ENCODE measurements at regions not wholly inside any gene's neighbourhood (a gene's known extent, or its start where the extent isn't known, plus 50 kb on each side); places are given as distances from the start of the nearest gene placed in this dataset.

DNA sequence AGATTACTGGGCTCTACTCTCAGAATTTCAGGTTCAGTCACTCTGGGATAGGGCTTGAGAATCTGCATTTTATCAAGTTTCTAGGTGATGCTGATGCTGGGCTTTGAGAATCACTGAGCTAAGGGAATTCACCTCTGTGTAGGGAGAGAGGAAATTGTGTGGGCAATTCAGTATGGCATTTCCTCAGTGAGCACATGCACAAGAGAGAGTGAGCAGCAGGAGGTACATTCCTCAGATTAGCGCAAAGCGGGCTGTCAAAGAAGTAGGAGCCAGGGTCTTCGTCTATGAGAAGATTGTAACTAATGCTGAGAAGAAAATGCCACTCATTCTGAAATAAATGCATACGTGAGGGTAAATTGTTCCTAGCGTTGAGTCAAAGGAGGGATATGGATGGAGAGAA is 175.9 kb downstream of the KIF4B start:
- H3K79me2 ChIP-seq (ENCODE audit: low read length), result no peaks in the 10 kb centered on the region
- no peak for DNase-seq
- H2AFZ ChIP-seq (ENCODE audit: low read length), result peak overlapping the region; percentile 70
- H3K4me3 ChIP-seq (ENCODE audit: low read length), result peak overlapping the region; percentile 34
- H3K4me2 ChIP-seq (ENCODE audit: low read depth, low read length), result peak overlapping the region; percentile 75
- H3K9me3 ChIP-seq (replicated peaks; ENCODE audit: insufficient read depth, low read length), result no peaks in the 10 kb centered on the region
- H3K36me3 ChIP-seq (replicated peaks; ENCODE audit: insufficient read depth, low read length), result no peaks in the 10 kb centered on the region
- TF ChIP-seq EZH2phosphoT487 (IDR thresholded peaks at IDR 0.05; ENCODE audit: low read length), result no peak
- TF ChIP-seq EZH2 (optimal IDR thresholded peaks at IDR 0.05; ENCODE audit: low read depth, low read length), result no peak
- TF ChIP-seq, protein P1, sequence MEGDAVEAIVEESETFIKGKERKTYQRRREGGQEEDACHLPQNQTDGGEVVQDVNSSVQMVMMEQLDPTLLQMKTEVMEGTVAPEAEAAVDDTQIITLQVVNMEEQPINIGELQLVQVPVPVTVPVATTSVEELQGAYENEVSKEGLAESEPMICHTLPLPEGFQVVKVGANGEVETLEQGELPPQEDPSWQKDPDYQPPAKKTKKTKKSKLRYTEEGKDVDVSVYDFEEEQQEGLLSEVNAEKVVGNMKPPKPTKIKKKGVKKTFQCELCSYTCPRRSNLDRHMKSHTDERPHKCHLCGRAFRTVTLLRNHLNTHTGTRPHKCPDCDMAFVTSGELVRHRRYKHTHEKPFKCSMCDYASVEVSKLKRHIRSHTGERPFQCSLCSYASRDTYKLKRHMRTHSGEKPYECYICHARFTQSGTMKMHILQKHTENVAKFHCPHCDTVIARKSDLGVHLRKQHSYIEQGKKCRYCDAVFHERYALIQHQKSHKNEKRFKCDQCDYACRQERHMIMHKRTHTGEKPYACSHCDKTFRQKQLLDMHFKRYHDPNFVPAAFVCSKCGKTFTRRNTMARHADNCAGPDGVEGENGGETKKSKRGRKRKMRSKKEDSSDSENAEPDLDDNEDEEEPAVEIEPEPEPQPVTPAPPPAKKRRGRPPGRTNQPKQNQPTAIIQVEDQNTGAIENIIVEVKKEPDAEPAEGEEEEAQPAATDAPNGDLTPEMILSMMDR (IDR thresholded peaks at IDR 0.05; ENCODE audit: low read length), result no peak
- peaks cover 18% of the 10 kb centered on the region; the same call in 1 of the 2 replicates for H3F3A ChIP-seq (ENCODE audit: insufficient read depth, low read length)
- peak overlapping the region; percentile 62; the same call in 1 of the 2 replicates for H3K27ac ChIP-seq (ENCODE audit: low read length)
- H4K20me1 ChIP-seq (ENCODE audit: insufficient read depth, low read length), result no peaks in the 10 kb centered on the region
- H3K4me1 ChIP-seq (ENCODE audit: low read length), result peaks cover 19% of the 10 kb centered on the region
- H3K9me2 ChIP-seq (replicated peaks; ENCODE audit: insufficient read depth, low read length), result no peaks in the 10 kb centered on the region
- no peaks in the 10 kb centered on the region for H3K27me3 ChIP-seq (replicated peaks; ENCODE audit: insufficient read depth, low read length)
- no peak overlapping the region for H3K9ac ChIP-seq (ENCODE audit: low read length)

DNA sequence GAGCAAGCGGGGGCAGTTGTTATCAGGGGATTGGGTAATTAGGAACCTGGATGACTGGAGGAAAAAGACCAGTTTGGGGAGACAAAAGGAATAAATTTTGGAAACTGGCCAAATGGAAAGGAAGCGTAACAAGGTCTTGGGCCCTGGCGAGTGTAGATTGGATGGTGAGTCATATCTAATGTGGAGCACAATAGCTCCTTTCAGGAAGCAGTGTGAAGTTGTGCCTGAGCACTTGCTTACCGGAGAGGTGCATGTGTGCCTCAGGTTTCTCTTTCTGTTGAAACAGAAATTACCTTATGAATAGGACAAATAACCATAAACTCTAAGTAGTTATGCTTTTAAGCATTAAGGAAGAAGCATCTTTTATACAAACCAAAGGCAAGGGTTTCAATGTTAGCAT is 176.4 kb downstream of the KIF4B start:
- peak; percentile 83 for DNase-seq
- peak overlapping the region; percentile 34 for H3K4me3 ChIP-seq (ENCODE audit: low read length)
- no peaks in the 10 kb centered on the region for H3K9me3 ChIP-seq (replicated peaks; ENCODE audit: insufficient read depth, low read length)

DNA sequence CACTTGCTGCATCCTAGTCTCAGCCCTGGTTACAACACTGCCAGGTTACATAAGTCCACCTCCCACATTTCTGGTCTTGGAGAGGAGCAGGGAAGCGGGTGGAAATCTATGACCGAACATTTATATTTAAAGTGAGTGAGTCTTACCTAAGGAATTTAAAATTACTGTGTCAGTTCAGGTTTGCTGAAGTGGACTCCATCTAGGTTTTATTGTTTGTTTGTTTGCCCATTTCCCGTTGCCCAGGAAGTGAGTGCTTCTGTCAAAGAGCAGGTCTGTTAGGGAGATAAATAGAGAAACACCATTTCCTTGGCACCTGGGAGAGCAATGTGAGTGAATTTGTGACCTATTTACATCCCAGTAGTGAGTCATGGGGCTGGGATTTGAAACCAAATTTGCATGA is 179.5 kb downstream of the KIF4B start:
- Histone ChIP-seq H4K20me1 (ENCODE audit: insufficient read depth, low read length) (no peaks in the 10 kb centered on the region), H3K36me3 (replicated peaks; ENCODE audit: insufficient read depth, low read length) (no peaks in the 10 kb centered on the region), H3K4me1 (ENCODE audit: low read length) (peaks cover 19% of the 10 kb centered on the region), H3K27me3 (replicated peaks; ENCODE audit: insufficient read depth, low read length) (no peaks in the 10 kb centered on the region), H2AFZ (ENCODE audit: low read length) (no peak overlapping the region), H3K9me2 (replicated peaks; ENCODE audit: insufficient read depth, low read length) (no peaks in the 10 kb centered on the region), H3K4me3 (ENCODE audit: low read length) (no peak overlapping the region), H3K9ac (ENCODE audit: low read length) (no peak overlapping the region), H3F3A (ENCODE audit: insufficient read depth, low read length) (peaks cover 18% of the 10 kb centered on the region; the same call in 1 of the 2 replicates), H3K27ac (ENCODE audit: low read length) (no peak overlapping the region), H3K4me2 (ENCODE audit: low read depth, low read length) (no peak overlapping the region), H3K79me2 (ENCODE audit: low read length) (no peaks in the 10 kb centered on the region), H3K9me3 (replicated peaks; ENCODE audit: insufficient read depth, low read length) (no peaks in the 10 kb centered on the region)
- TF ChIP-seq EZH2 (optimal IDR thresholded peaks at IDR 0.05; ENCODE audit: low read depth, low read length) (no peak), EZH2phosphoT487 (IDR thresholded peaks at IDR 0.05; ENCODE audit: low read length) (no peak)
- no peak for DNase-seq

More for the DNA sequence above, 176.4 kb downstream of the KIF4B start:
- peak overlapping the region; percentile 75 for H3K4me2 ChIP-seq (ENCODE audit: low read depth, low read length)
- no peak for TF ChIP-seq EZH2 (optimal IDR thresholded peaks at IDR 0.05; ENCODE audit: low read depth, low read length)
- TF ChIP-seq EZH2phosphoT487 (IDR thresholded peaks at IDR 0.05; ENCODE audit: low read length), result no peak
- TF ChIP-seq, protein P1 (IDR thresholded peaks at IDR 0.05; ENCODE audit: low read length), result no peak
- no peaks in the 10 kb centered on the region for H3K27me3 ChIP-seq (replicated peaks; ENCODE audit: insufficient read depth, low read length)
- H4K20me1 ChIP-seq (ENCODE audit: insufficient read depth, low read length), result no peaks in the 10 kb centered on the region
- H3K27ac ChIP-seq (ENCODE audit: low read length), result peak overlapping the region; percentile 62; the same call in 1 of the 2 replicates
- no peaks in the 10 kb centered on the region for H3K79me2 ChIP-seq (ENCODE audit: low read length)
- peaks cover 19% of the 10 kb centered on the region for H3K4me1 ChIP-seq (ENCODE audit: low read length)
- H3K9ac ChIP-seq (ENCODE audit: low read length), result no peak overlapping the region
- H3K9me2 ChIP-seq (replicated peaks; ENCODE audit: insufficient read depth, low read length), result no peaks in the 10 kb centered on the region
- H3K36me3 ChIP-seq (replicated peaks; ENCODE audit: insufficient read depth, low read length), result no peaks in the 10 kb centered on the region
- H2AFZ ChIP-seq (ENCODE audit: low read length), result peak overlapping the region; percentile 70
- peaks cover 18% of the 10 kb centered on the region; the same call in 1 of the 2 replicates for H3F3A ChIP-seq (ENCODE audit: insufficient read depth, low read length)

DNA sequence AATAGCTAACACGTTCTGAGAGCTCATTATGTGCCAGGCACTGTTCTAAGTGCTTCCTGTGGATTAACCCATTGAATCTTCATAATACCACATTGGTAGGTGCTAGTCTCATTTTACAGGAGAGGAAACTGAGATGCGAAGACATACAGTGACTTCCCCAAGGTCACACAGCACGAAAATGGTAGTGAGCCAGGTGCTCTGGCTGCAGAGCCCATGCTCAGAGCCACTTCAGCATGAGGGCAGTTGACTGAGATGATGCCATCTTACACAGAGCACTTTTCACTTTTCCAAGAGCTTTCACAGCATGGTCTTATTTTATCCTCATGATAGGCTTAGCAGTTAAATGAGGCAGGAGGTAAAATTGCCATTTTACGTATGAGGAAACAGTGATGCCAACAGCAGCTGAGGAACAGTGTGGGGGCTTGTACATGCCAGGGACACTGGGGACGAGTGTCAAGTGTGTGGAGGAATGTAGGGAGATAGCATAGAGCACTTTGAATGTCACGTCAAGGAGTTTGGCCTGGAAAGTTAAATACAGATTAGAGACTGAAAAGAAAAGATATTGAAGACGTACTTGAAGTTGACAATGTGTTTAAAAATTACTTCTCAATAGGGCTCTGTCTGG is 180.0 kb downstream of the KIF4B start:
- TF ChIP-seq, protein P1 (IDR thresholded peaks at IDR 0.05; ENCODE audit: low read length), result no peak
- TF ChIP-seq EZH2 (optimal IDR thresholded peaks at IDR 0.05; ENCODE audit: low read depth, low read length) (no peak), EZH2phosphoT487 (IDR thresholded peaks at IDR 0.05; ENCODE audit: low read length) (no peak)
- H3K36me3 ChIP-seq (replicated peaks; ENCODE audit: insufficient read depth, low read length), result no peaks in the 10 kb centered on the region
- H3K4me3 ChIP-seq (ENCODE audit: low read length), result no peak overlapping the region
- H3K9me2 ChIP-seq (replicated peaks; ENCODE audit: insufficient read depth, low read length), result no peaks in the 10 kb centered on the region
- no peaks in the 10 kb centered on the region for H3K27me3 ChIP-seq (replicated peaks; ENCODE audit: insufficient read depth, low read length)
- H3F3A ChIP-seq (ENCODE audit: insufficient read depth, low read length), result peaks cover 18% of the 10 kb centered on the region; the same call in 1 of the 2 replicates
- peaks cover 19% of the 10 kb centered on the region for H3K4me1 ChIP-seq (ENCODE audit: low read length)
- no peak for DNase-seq
- H2AFZ ChIP-seq (ENCODE audit: low read length), result no peak overlapping the region
- no peak overlapping the region for H3K9ac ChIP-seq (ENCODE audit: low read length)
- H3K27ac ChIP-seq (ENCODE audit: low read length), result no peak overlapping the region
- H3K4me2 ChIP-seq (ENCODE audit: low read depth, low read length), result no peak overlapping the region
- no peaks in the 10 kb centered on the region for H4K20me1 ChIP-seq (ENCODE audit: insufficient read depth, low read length)
- H3K79me2 ChIP-seq (ENCODE audit: low read length), result no peaks in the 10 kb centered on the region
- no peaks in the 10 kb centered on the region for H3K9me3 ChIP-seq (replicated peaks; ENCODE audit: insufficient read depth, low read length)

Measured in MM.1S (cell line).